CD4-positive, alpha-beta memory T cell (primary cell): ENCODE measurements at regions not wholly inside any gene's neighbourhood (a gene's known extent, or its start where the extent isn't known, plus 50 kb on each side); places are given as distances from the start of the nearest gene placed in this dataset.

Experiments
- CTCF ChIA-PET: fragments of 350-600 bp; sonication (Branson Sonifier 250); formaldehyde crosslinking; loops from one replicate; lab custom pipeline; 2021; ENCODE audit warnings: inconsistent platforms; ENCODE audit not compliant: partially characterized antibody; lab: Charles Lee
- POLR2A ChIA-PET: fragments of 350-600 bp; sonication (Branson Sonifier 250); formaldehyde crosslinking; loops from one replicate; lab custom pipeline; 2021; ENCODE audit not compliant: partially characterized antibody; lab: Charles Lee
- DNase-seq, 5 donors: peaks; one replicate each; pipeline versions ENCODE4 v3.0.0 to v3.0.0-alpha.2; 2020 to 2022; ENCODE audit warnings: mixed read lengths in 1 of 5
- H3K27ac ChIP-seq: one replicate; pipeline ENCODE4 v1.7.0; 2013; ENCODE audit warnings: low read depth, low read length
- H3K27me3 ChIP-seq: 2 replicates; pipeline ENCODE4 v1.7.0; 2013; ENCODE audit warnings: mild to moderate bottlenecking, low read length, moderate library complexity; ENCODE audit not compliant: insufficient read depth
- H3K36me3 ChIP-seq: 2 replicates; pipeline ENCODE4 v1.7.0; 2013; ENCODE audit warnings: mild to moderate bottlenecking, low read length, moderate library complexity; ENCODE audit not compliant: insufficient read depth
- H3K4me1 ChIP-seq: 2 replicates; pipeline ENCODE4 v1.7.0; 2013; ENCODE audit warnings: mild to moderate bottlenecking, low read length, moderate library complexity; ENCODE audit not compliant: insufficient read depth
- H3K4me3 ChIP-seq, 2 donors: one replicate each; pipeline ENCODE4 v1.7.0; 2013; ENCODE audit warnings: low read length in 2 of 2, mild to moderate bottlenecking in 1 of 2
- H3K9me3 ChIP-seq, 2 donors: one replicate each; pipeline ENCODE4 v1.7.0; 2013; ENCODE audit warnings: low read length in 2 of 2, control low read depth in 1 of 2; ENCODE audit not compliant: control insufficient read depth in 1 of 2
- H3K27ac Mint-ChIP-seq, 7 donors: one replicate each; pipeline ENCODE4 v1.8.0; 2020 to 2021; ENCODE audit warnings: mixed read lengths in 7 of 7, mild to moderate bottlenecking in 6 of 7, inconsistent platforms in 3 of 7, moderate library complexity in 3 of 7
- H3K27me3 Mint-ChIP-seq, 2 donors: one replicate each; pipeline ENCODE4 v1.8.0; 2020 to 2021; ENCODE audit warnings: mixed read lengths in 2 of 2
- H3K36me3 Mint-ChIP-seq, 2 donors: one replicate each; pipeline ENCODE4 v1.8.0; 2020 to 2021; ENCODE audit warnings: mixed read lengths in 2 of 2, inconsistent platforms in 1 of 2, mild to moderate bottlenecking in 1 of 2
- H3K4me1 Mint-ChIP-seq, 4 donors: one replicate each; pipeline ENCODE4 v1.8.0; 2020 to 2021; ENCODE audit warnings: mixed read lengths in 4 of 4, mild to moderate bottlenecking in 1 of 4
- H3K4me3 Mint-ChIP-seq, 8 donors: one replicate each; pipeline ENCODE4 v1.8.0; 2020 to 2021; ENCODE audit warnings: mixed read lengths in 8 of 8, mild to moderate bottlenecking in 7 of 8, moderate library complexity in 6 of 8, inconsistent platforms in 3 of 8
- H3K9me3 Mint-ChIP-seq, 8 donors: one replicate each; pipeline ENCODE4 v1.8.0; 2020 to 2021; ENCODE audit warnings: mixed read lengths in 8 of 8, mild to moderate bottlenecking in 5 of 8, inconsistent platforms in 3 of 8, moderate library complexity in 1 of 8
- intact Hi-C: fragments of 100-400 bp; cut with micrococcal nuclease; formaldehyde crosslinking; loops from one replicate; pipeline ENCODE4 v1.15.1; 2023

- Mint-ChIP-seq H3K9me3 (peaks cover 0 to 6% (median under 1%) of the 10 kb centered on the region in 8 donors), H3K4me3 (no peak overlapping the region), H3K27me3 (peaks cover 12 to 18% of the 10 kb centered on the region in 2 donors), H3K27ac (no peak overlapping the region), H3K4me1 (no peaks in the 10 kb centered on the region), H3K36me3 (no peaks in the 10 kb centered on the region)
- no peaks in the 10 kb centered on the region for H3K27me3 ChIP-seq
- intact Hi-C loops: no loop called here
- H3K4me1 ChIP-seq: no peaks in the 10 kb centered on the region
- no peak overlapping the region for H3K27ac ChIP-seq
- no peaks in the 10 kb centered on the region for H3K36me3 ChIP-seq
- CTCF ChIA-PET: no interaction called here
- no peak overlapping the region for H3K4me3 ChIP-seq
- DNase-seq: no peak
- POLR2A ChIA-PET: no interaction called here
- no peaks in the 10 kb centered on the region for H3K9me3 ChIP-seq
Measured at GRCh38 chr1:5576011-5576672, 416.1 kb downstream of the NPHP4 start.

- Histone ChIP-seq H3K4me1 (no peaks in the 10 kb centered on the region), H3K9me3 (no peaks in the 10 kb centered on the region), H3K36me3 (no peaks in the 10 kb centered on the region), H3K27ac (no peak overlapping the region), H3K4me3 (no peak overlapping the region), H3K27me3 (no peaks in the 10 kb centered on the region)
- ChIA-PET POLR2A (no interaction called here), CTCF (no interaction called here)
- Mint-ChIP-seq H3K4me3 (no peak overlapping the region), H3K27me3 (peaks cover 6 to 12% of the 10 kb centered on the region in 2 donors), H3K27ac (no peak overlapping the region), H3K9me3 (peaks cover 0 to 12% (median 4%) of the 10 kb centered on the region in 8 donors), H3K36me3 (no peaks in the 10 kb centered on the region), H3K4me1 (no peaks in the 10 kb centered on the region)
- intact Hi-C loops: no loop called here
- DNase-seq: no peak
Measured at GRCh38 chr1:5575396-5575940, 416.8 kb downstream of the NPHP4 start.

DNA sequence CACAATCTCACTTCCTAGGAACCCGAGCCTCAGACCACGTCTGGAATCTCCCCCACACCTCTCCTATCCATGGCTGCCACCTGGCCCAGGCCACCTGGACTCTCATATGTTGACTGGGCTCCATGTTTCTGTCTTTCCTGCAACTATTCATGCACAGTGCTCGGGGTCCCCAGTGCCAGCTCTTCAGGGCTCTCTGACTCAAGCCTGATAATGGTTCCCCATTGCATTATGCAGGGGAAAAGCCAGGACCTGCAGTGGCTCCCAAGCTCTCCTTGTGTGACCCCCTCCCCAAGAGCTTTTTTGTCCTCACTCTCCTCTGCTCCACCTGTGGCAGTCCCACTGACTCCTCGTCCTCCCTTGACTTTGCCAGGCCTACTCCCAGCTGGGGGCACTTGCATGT lies 417.6 kb downstream of the NPHP4 start:
- H3K4me3 Mint-ChIP-seq: no peak overlapping the region
- intact Hi-C loops: no loop called here
- ChIA-PET CTCF (no interaction called here), POLR2A (no interaction called here)
- no peaks in the 10 kb centered on the region for H3K36me3 ChIP-seq
- peaks cover 0 to 5% of the 10 kb centered on the region in 2 donors for H3K9me3 ChIP-seq
- H3K4me1 Mint-ChIP-seq: no peaks in the 10 kb centered on the region
- no peaks in the 10 kb centered on the region for H3K27me3 ChIP-seq
- no peak overlapping the region for H3K4me3 ChIP-seq
- no peak overlapping the region for H3K27ac Mint-ChIP-seq
- H3K36me3 Mint-ChIP-seq: no peaks in the 10 kb centered on the region
- H3K27me3 Mint-ChIP-seq: peaks cover 5 to 9% of the 10 kb centered on the region in 2 donors
- no peak for DNase-seq
- H3K4me1 ChIP-seq: no peaks in the 10 kb centered on the region
- H3K27ac ChIP-seq: no peak overlapping the region
- peaks cover 0 to 16% (median 6%) of the 10 kb centered on the region in 8 donors for H3K9me3 Mint-ChIP-seq

DNA sequence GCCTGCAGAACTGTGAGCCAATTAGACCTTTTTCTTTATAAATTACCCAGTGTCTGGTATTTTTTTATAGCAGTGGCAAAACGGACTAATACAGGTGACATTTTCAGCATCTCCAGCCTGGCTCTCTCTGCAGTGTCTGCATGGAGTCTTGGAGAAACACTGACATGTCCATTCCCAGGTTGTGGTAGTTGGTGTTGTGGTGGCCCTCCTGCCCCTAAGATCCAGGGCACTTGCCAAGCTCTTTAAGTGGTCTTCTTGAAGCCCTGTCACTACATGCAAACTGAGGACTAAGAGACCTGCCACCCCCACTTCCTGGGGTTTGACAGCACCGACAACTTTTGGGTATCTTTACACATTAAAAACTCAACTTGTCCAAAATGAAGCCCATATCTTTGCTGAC lies 419.4 kb downstream of the NPHP4 start:
- Mint-ChIP-seq H3K4me3 (no peak overlapping the region), H3K27me3 (peaks cover 5% of the 10 kb centered on the region in 2 donors), H3K27ac (no peak overlapping the region), H3K4me1 (no peaks in the 10 kb centered on the region), H3K9me3 (peaks cover 0 to 27% (median 15%) of the 10 kb centered on the region in 8 donors), H3K36me3 (peaks cover 0 to 3% of the 10 kb centered on the region in 2 donors)
- peaks cover 0 to 5% of the 10 kb centered on the region in 2 donors for H3K9me3 ChIP-seq
- no peak overlapping the region for H3K27ac ChIP-seq
- ChIA-PET POLR2A (no interaction called here), CTCF (no interaction called here)
- intact Hi-C loops: no loop called here
- no peaks in the 10 kb centered on the region for H3K4me1 ChIP-seq
- no peaks in the 10 kb centered on the region for H3K36me3 ChIP-seq
- H3K4me3 ChIP-seq: no peak overlapping the region
- no peak for DNase-seq
- no peaks in the 10 kb centered on the region for H3K27me3 ChIP-seq

DNA sequence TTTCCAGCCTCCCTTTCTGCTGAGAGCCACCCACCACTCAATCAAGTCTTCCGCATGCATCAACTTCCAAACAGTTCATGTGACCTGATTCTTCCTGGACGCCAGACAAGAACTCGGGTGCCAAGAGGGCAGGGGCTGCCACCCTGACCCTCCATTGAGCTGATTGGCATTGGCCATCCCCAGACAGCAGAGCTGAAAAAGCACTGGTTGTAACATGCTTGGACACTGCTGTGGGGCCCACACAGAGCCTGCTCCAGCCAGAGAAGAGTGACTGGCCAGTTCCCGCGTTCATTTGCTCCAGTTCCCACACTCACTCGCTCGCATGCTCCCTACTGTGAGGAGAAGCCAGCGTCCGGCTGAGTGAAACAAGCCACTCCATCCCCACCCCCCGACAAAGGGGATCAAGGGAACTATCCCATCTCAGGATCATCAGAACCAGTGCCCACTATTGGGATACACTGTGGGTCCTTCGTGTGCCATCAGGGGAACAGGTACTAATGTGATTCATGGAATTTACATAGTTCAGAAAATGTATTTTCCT lies 420.3 kb downstream of the NPHP4 start:
- ChIA-PET CTCF (no interaction called here), POLR2A (no interaction called here)
- Mint-ChIP-seq H3K9me3 (peaks cover 0 to 27% (median 15%) of the 10 kb centered on the region in 8 donors), H3K4me3 (no peak overlapping the region), H3K27me3 (peaks cover 3 to 5% of the 10 kb centered on the region in 2 donors), H3K36me3 (peaks cover 0 to 3% of the 10 kb centered on the region in 2 donors), H3K4me1 (no peaks in the 10 kb centered on the region), H3K27ac (no peak overlapping the region)
- Histone ChIP-seq H3K9me3 (peaks cover 0 to 5% of the 10 kb centered on the region in 2 donors), H3K4me3 (no peak overlapping the region), H3K27me3 (no peaks in the 10 kb centered on the region), H3K36me3 (no peaks in the 10 kb centered on the region), H3K4me1 (no peaks in the 10 kb centered on the region), H3K27ac (no peak overlapping the region)
- DNase-seq: no peak
- intact Hi-C loops: no loop called here

DNA sequence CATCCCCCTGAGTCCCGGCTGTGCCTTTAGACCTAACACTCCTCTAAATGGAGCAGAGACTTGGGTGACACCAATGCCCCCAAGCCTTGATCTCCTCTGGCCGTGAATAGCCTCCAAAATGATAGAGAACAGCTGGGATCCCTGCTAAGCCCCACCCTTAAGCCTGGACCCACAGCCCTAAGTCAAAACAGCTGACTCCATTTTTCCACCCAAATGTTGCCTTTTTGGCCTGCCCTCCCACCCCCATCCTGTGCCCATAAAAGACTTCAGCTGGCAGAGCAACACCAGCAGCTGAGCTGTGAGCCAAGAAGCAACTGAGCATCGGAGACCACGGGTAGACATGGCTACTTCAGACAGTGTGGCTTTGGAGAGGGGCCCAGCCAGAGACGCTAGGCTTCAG lies 420.8 kb downstream of the NPHP4 start:
- ChIA-PET POLR2A (no interaction called here), CTCF (no interaction called here)
- Mint-ChIP-seq H3K27ac (no peak overlapping the region), H3K4me1 (no peaks in the 10 kb centered on the region), H3K4me3 (no peak overlapping the region), H3K27me3 (peaks cover 2 to 3% of the 10 kb centered on the region in 2 donors), H3K9me3 (peaks cover 0 to 27% (median 15%) of the 10 kb centered on the region in 8 donors), H3K36me3 (peaks cover 0 to 3% of the 10 kb centered on the region in 2 donors)
- Histone ChIP-seq H3K36me3 (no peaks in the 10 kb centered on the region), H3K4me1 (no peaks in the 10 kb centered on the region), H3K9me3 (peaks cover 0 to 5% of the 10 kb centered on the region in 2 donors), H3K27ac (no peak overlapping the region), H3K4me3 (no peak overlapping the region), H3K27me3 (no peaks in the 10 kb centered on the region)
- no peak for DNase-seq
- intact Hi-C loops: no loop called here

- no peak overlapping the region for H3K27ac ChIP-seq
- no peak overlapping the region for H3K4me3 ChIP-seq
- no peaks in the 10 kb centered on the region for H3K4me1 ChIP-seq
- H3K9me3 ChIP-seq: peaks cover 0 to 5% of the 10 kb centered on the region in 2 donors
- DNase-seq: no peak
- ChIA-PET POLR2A (no interaction called here), CTCF (no interaction called here)
- peaks cover 2 to 3% of the 10 kb centered on the region in 2 donors for H3K27me3 Mint-ChIP-seq
- H3K27ac Mint-ChIP-seq: no peak overlapping the region
- no peak overlapping the region for H3K4me3 Mint-ChIP-seq
- peaks cover 0 to 3% of the 10 kb centered on the region in 2 donors for H3K36me3 Mint-ChIP-seq
- H3K36me3 ChIP-seq: no peaks in the 10 kb centered on the region
- no peaks in the 10 kb centered on the region for H3K4me1 Mint-ChIP-seq
- peaks cover 0 to 27% (median 15%) of the 10 kb centered on the region in 8 donors for H3K9me3 Mint-ChIP-seq
- H3K27me3 ChIP-seq: no peaks in the 10 kb centered on the region
- intact Hi-C loops: no loop called here
Measured at GRCh38 chr1:5570931-5571330, 421.3 kb downstream of the NPHP4 start.
